B cell (primary cell): ENCODE measurements at regions not wholly inside any gene's neighbourhood (a gene's known extent, or its start where the extent isn't known, plus 50 kb on each side); places are given as distances from the start of the nearest gene placed in this dataset.

ENCODE experiments used
- ATAC-seq: fragments of 200-7000 bp; cut with Tn5 transposase; one replicate; pipeline ENCODE4 v1.10.0; 2021; ENCODE audit warnings: low read depth, mild to moderate bottlenecking, moderate number of reproducible peaks, moderate library complexity
- CTCF ChIA-PET: fragments of 350-600 bp; sonication (Branson Sonifier 250); formaldehyde crosslinking; loops from one replicate; lab custom pipeline; 2021; ENCODE audit warnings: antibody characterized with exemption, inconsistent platforms; lab: Charles Lee
- POLR2A ChIA-PET: fragments of 350-600 bp; sonication (Branson Sonifier 250); formaldehyde crosslinking; loops from one replicate; lab custom pipeline; 2021; ENCODE audit warnings: antibody characterized with exemption; lab: Charles Lee
- DNase-seq: peaks from one replicate; pipeline ENCODE4 v3.0.0; 2013
- H2AFZ ChIP-seq: 2 replicates; pipeline ENCODE4 v1.6.1; 2012; ENCODE audit warnings: mild to moderate bottlenecking, low read depth, low read length; ENCODE audit not compliant: insufficient read depth, poor library complexity, severe bottlenecking
- H3K27ac ChIP-seq, 2 donors: 1 replicate in 1 of 2; 2 replicates in 1 of 2; pipeline ENCODE4 v1.5.1; 2012 to 2013; ENCODE audit warnings: low read length in 2 of 2, mild to moderate bottlenecking in 2 of 2, moderate library complexity in 1 of 2
- H3K27me3 ChIP-seq, 4 experiments: fragments of 200-600 bp in 1 of 4; sonication (generic) in 1 of 4; replicated peaks in 1 of 4; 1 replicate in 2 of 4; 2 replicates in 2 of 4; pipeline versions ENCODE4 v1.6.1 to v1.7.0; 2013 to 2016; ENCODE audit warnings: low read length in 3 of 4, mild to moderate bottlenecking in 2 of 4, mixed read lengths in 1 of 4, moderate library complexity in 1 of 4; ENCODE audit not compliant: insufficient read depth in 4 of 4, control insufficient read depth in 3 of 4; ENCODE audit errors: control extremely low read depth in 1 of 4
- H3K36me3 ChIP-seq, 2 experiments: replicated peaks in 1 of 2; 1 replicate in 1 of 2; 2 replicates in 1 of 2; pipeline versions ENCODE4 v1.6.1 to v1.7.1; 2013; ENCODE audit warnings: low read length in 1 of 2; ENCODE audit not compliant: insufficient read depth in 2 of 2, control insufficient read depth in 1 of 2; ENCODE audit errors: control extremely low read depth in 1 of 2, extremely low read depth in 1 of 2
- H3K4me1 ChIP-seq, 2 donors: fragments of 200-600 bp in 1 of 2; sonication (generic) in 1 of 2; 1 replicate in 1 of 2; 2 replicates in 1 of 2; pipeline versions ENCODE4 v1.5.1 to v1.6.1; 2013 to 2017; ENCODE audit warnings: low read length in 2 of 2; ENCODE audit not compliant: control insufficient read depth in 2 of 2, insufficient read depth in 2 of 2
- H3K4me2 ChIP-seq: replicated peaks from 2 replicates; pipeline ENCODE3; 2012; ENCODE audit warnings: mild to moderate bottlenecking, low read depth, low read length; ENCODE audit not compliant: poor library complexity, severe bottlenecking
- H3K4me3 ChIP-seq, 5 experiments: fragments of 200-600 bp in 1 of 5; sonication (generic) in 1 of 5; 1 replicate in 3 of 5; 2 replicates in 2 of 5; pipeline versions ENCODE4 v1.5.1 to v1.7.0; 2011 to 2016; ENCODE audit warnings: low read length in 4 of 5, mild to moderate bottlenecking in 4 of 5, low read depth in 2 of 5, control low read depth in 1 of 5, moderate library complexity in 1 of 5; ENCODE audit not compliant: insufficient read depth in 1 of 5; ENCODE audit errors: control extremely low read depth in 1 of 5, extremely low read depth in 1 of 5
- H3K79me2 ChIP-seq: fragments of 200-600 bp; sonication (generic); one replicate; pipeline ENCODE4 v1.6.0; 2016; ENCODE audit warnings: low read length; ENCODE audit not compliant: control insufficient read depth, insufficient read depth
- H3K9ac ChIP-seq: fragments of 200-600 bp; sonication (generic); 2 replicates; pipeline ENCODE4 v1.6.1; 2017; ENCODE audit warnings: mild to moderate bottlenecking, low read length, moderate library complexity
- H3K9me3 ChIP-seq, 3 donors: one replicate each; pipeline versions ENCODE4 v1.6.1 to v1.7.1; 2013; ENCODE audit warnings: low read length in 2 of 3; ENCODE audit not compliant: control insufficient read depth in 2 of 3, insufficient read depth in 1 of 3; ENCODE audit errors: control extremely low read depth in 1 of 3
- H4K20me1 ChIP-seq: 2 replicates; pipeline ENCODE4 v1.6.0; 2012; ENCODE audit warnings: mild to moderate bottlenecking, low read length; ENCODE audit not compliant: insufficient read depth, control insufficient read depth, poor library complexity, severe bottlenecking
- H3K27ac Mint-ChIP-seq: one replicate; pipeline ENCODE4 v1.8.0; 2021; ENCODE audit warnings: mixed read lengths
- H3K27me3 Mint-ChIP-seq: one replicate; pipeline ENCODE4 v1.8.0; 2021; ENCODE audit warnings: mixed read lengths
- H3K4me1 Mint-ChIP-seq: one replicate; pipeline ENCODE4 v1.8.0; 2021; ENCODE audit warnings: mixed read lengths
- H3K4me3 Mint-ChIP-seq: one replicate; pipeline ENCODE4 v1.8.0; 2021; ENCODE audit warnings: mixed read lengths
- H3K9me3 Mint-ChIP-seq: one replicate; pipeline ENCODE4 v1.8.0; 2022; ENCODE audit warnings: mixed read lengths; ENCODE audit not compliant: insufficient read depth
- CTCF ChIP-seq: fragments of 200-600 bp; IDR thresholded peaks from one replicate; pipeline ENCODE4 v1.8.0; 2022; ENCODE audit warnings: antibody characterized with exemption, mild to moderate bottlenecking
- EZH2 ChIP-seq: IDR thresholded peaks from 2 replicates; pipeline ENCODE4 v1.6.1; 2012; ENCODE audit warnings: borderline replicate concordance, low read depth, mild to moderate bottlenecking, moderate library complexity, low read length; ENCODE audit not compliant: insufficient read depth, poor library complexity, severe bottlenecking
- WGBS: methylation state at CpG from one replicate; pipeline ENCODE4 v1.1.5; 2013; ENCODE audit warnings: missing lambda C conversion rate; ENCODE audit not compliant: insufficient coverage; 5-methylcytosine and 5-hydroxymethylcytosine counted together
- intact Hi-C: fragments of 100-400 bp; cut with micrococcal nuclease; formaldehyde crosslinking; loops from one replicate; pipeline ENCODE4 v1.10.0; 2022

GRCh38 chr15:96076350-96076749 lies 254.2 kb upstream of the NR2F2 start:
- H3K27me3 ChIP-seq, result no peaks in the 10 kb centered on the region
- Mint-ChIP-seq H3K27ac (no peak overlapping the region), H3K4me3 (no peak overlapping the region), H3K9me3 (no peaks in the 10 kb centered on the region), H3K4me1 (no peaks in the 10 kb centered on the region), H3K27me3 (no peaks in the 10 kb centered on the region)
- peaks cover 0 to 7% (median 0%) of the 10 kb centered on the region in 3 donors for H3K9me3 ChIP-seq
- no peaks in the 10 kb centered on the region for H3K36me3 ChIP-seq
- no peaks in the 10 kb centered on the region for H3K79me2 ChIP-seq
- H3K4me2 ChIP-seq, result no peak overlapping the region
- H3K27ac ChIP-seq, result no peak overlapping the region
- CTCF ChIA-PET, result no interaction called here
- WGBS, result 100% methylated on average over 3 of the region's 6 CpGs
- no peak overlapping the region for H2AFZ ChIP-seq
- H3K9ac ChIP-seq, result no peak overlapping the region
- POLR2A ChIA-PET, result no interaction called here
- DNase-seq (no peak), ATAC-seq (no peak)
- H4K20me1 ChIP-seq, result no peaks in the 10 kb centered on the region
- TF ChIP-seq EZH2, result no peak
- TF ChIP-seq CTCF, result no peak
- no peaks in the 10 kb centered on the region for H3K4me1 ChIP-seq
- no peak overlapping the region for H3K4me3 ChIP-seq
- intact Hi-C loops, result no loop called here

GRCh38 chr15:96079041-96079440 lies 251.5 kb upstream of the NR2F2 start:
- no peak overlapping the region for H3K4me2 ChIP-seq
- H3K27me3 ChIP-seq, result no peaks in the 10 kb centered on the region
- no peak overlapping the region for H3K4me3 ChIP-seq
- H4K20me1 ChIP-seq, result no peaks in the 10 kb centered on the region
- H3K27ac ChIP-seq, result no peak overlapping the region
- Mint-ChIP-seq H3K9me3 (no peaks in the 10 kb centered on the region), H3K27ac (no peak overlapping the region), H3K27me3 (no peaks in the 10 kb centered on the region), H3K4me1 (no peaks in the 10 kb centered on the region), H3K4me3 (no peak overlapping the region)
- ATAC-seq (no peak), DNase-seq (no peak)
- no peak for TF ChIP-seq EZH2
- no peak for TF ChIP-seq CTCF
- 88% methylated on average over 1 of the region's 4 CpGs for WGBS
- no peak overlapping the region for H2AFZ ChIP-seq
- ChIA-PET CTCF (no interaction called here), POLR2A (no interaction called here)
- H3K4me1 ChIP-seq, result no peaks in the 10 kb centered on the region
- intact Hi-C loops, result no loop called here
- H3K79me2 ChIP-seq, result no peaks in the 10 kb centered on the region
- no peaks in the 10 kb centered on the region for H3K36me3 ChIP-seq
- no peak overlapping the region for H3K9ac ChIP-seq
- peaks cover 0 to 5% (median 0%) of the 10 kb centered on the region in 3 donors for H3K9me3 ChIP-seq
